ENCODE measurements at regions not wholly inside any gene's neighbourhood (a gene's known extent, or its start where the extent isn't known, plus 50 kb on each side); places are given as distances from the start of the nearest gene placed in this dataset.

- Histone ChIP-seq H3K4me3 (no peak overlapping the region), H4K20me1 (ENCODE audit: control insufficient read depth, insufficient read depth) (no peaks in the 10 kb centered on the region), H3K4me2 (ENCODE audit: control insufficient read depth, insufficient read depth) (no peak overlapping the region), H2AFZ (ENCODE audit: control insufficient read depth, low read depth, low read length) (no peak overlapping the region), H3K4me1 (ENCODE audit: control insufficient read depth, insufficient read depth, low read length) (no peaks in the 10 kb centered on the region), H3K9ac (ENCODE audit: control insufficient read depth, insufficient read depth, low read length) (no peak overlapping the region), H3K36me3 (ENCODE audit: control insufficient read depth in 2 of 2, insufficient read depth in 2 of 2, low read length in 1 of 2) (no peaks in the 10 kb centered on the region), H3K9me3 (replicated peaks; ENCODE audit: control insufficient read depth, insufficient read depth, low read length) (no peaks in the 10 kb centered on the region), H3K79me2 (ENCODE audit: control insufficient read depth, insufficient read depth, low read length) (no peaks in the 10 kb centered on the region), H3K27me3 (replicated peaks in 1 of 2; ENCODE audit: control insufficient read depth in 2 of 2, insufficient read depth in 2 of 2, low read length in 1 of 2) (no peaks in the 10 kb centered on the region), H3K27ac (ENCODE audit: control insufficient read depth, insufficient read depth) (no peak overlapping the region)
- in situ Hi-C loops (cut with MboI): no loop called here
- FAIRE-seq (no peak), DNase-seq (ENCODE audit: low read depth, low spot score) (no peak), ATAC-seq (no peak)
- WGBS (ENCODE audit: insufficient coverage, insufficient replicate concordance, low lambda C conversion rate, missing lambda C conversion rate): 2% methylated on average over 3 of the region's 3 CpGs
- ChIA-PET RAD21 (ENCODE audit: unreplicated experiment) (no interaction called here), POLR2A (no interaction called here), SMC1A (ENCODE audit: uncharacterized antibody, unreplicated experiment) (no interaction called here), CTCF (no interaction called here)
- no TSS peak for BruUV-seq (replicated peaks)
- TF ChIP-seq SMAD5 (IDR thresholded peaks at IDR 0.05; ENCODE audit: low read depth) (no peak), POU2F2 (IDR thresholded peaks at IDR 0.05; ENCODE audit: borderline replicate concordance, low read depth, low read length) (no peak), ZBTB4 (CRISPR knock-in tag; IDR thresholded peaks at IDR 0.05) (no peak), SPI1 (IDR thresholded peaks at IDR 0.05; ENCODE audit: borderline replicate concordance, insufficient read depth, low read depth, low read length) (no peak), ZBTB40 (IDR thresholded peaks at IDR 0.05; ENCODE audit: borderline replicate concordance) (no peak), PKNOX1 (IDR thresholded peaks at IDR 0.05) (no peak), CREM (IDR thresholded peaks at IDR 0.05; ENCODE audit: low read depth) (no peak), ESRRA (IDR thresholded peaks at IDR 0.05; ENCODE audit: low read length) (no peak), TCF3 (IDR thresholded peaks at IDR 0.05; ENCODE audit: borderline replicate concordance, insufficient read depth, low read depth, low read length) (no peak), E4F1 (IDR thresholded peaks at IDR 0.05; ENCODE audit: borderline replicate concordance, partially characterized antibody) (no peak), IRF4 (IDR thresholded peaks at IDR 0.05; ENCODE audit: low read depth, low read length) (no peak), WRNIP1 (IDR thresholded peaks at IDR 0.05; ENCODE audit: borderline replicate concordance, low read depth, low read length) (no peak), NBN (IDR thresholded peaks at IDR 0.05) (no peak), KDM1A (IDR thresholded peaks at IDR 0.05; ENCODE audit: borderline replicate concordance) (no peak)
- intact Hi-C loops (cut with micrococcal nuclease; ENCODE audit: unreplicated experiment): loop anchor here (10.0 kb wide), 1 partner anchor 58 kb away; no protein-coding TSS in a partner anchor
Measured at GRCh38 chr21:21612466-21612865, 614.3 kb downstream of the NCAM2 start.
